Type B pancreatic cell (in vitro differentiated cells): ENCODE measurements at regions not wholly inside any gene's neighbourhood (a gene's known extent, or its start where the extent isn't known, plus 50 kb on each side); places are given as distances from the start of the nearest gene placed in this dataset.
"Not testable (repeated sequence)": the region's sequence is repeated elsewhere in the genome, so short reads cannot be mapped to it uniquely, and the experiment has no call there.

Experiments
- DNase-seq: peaks from one replicate; pipeline ENCODE4 v3.0.0; 2021; ENCODE audit warnings: mixed read lengths; ENCODE audit not compliant: unreplicated experiment; ENCODE audit errors: extremely low spot score
- H3K27ac Mint-ChIP-seq: 2 replicates; pipeline ENCODE4 v1.8.0; 2021; ENCODE audit warnings: mild to moderate bottlenecking, mixed read lengths
- H3K27me3 Mint-ChIP-seq: 2 replicates; pipeline ENCODE4 v1.8.0; 2021; ENCODE audit warnings: mixed read lengths
- H3K36me3 Mint-ChIP-seq: 2 replicates; pipeline ENCODE4 v1.8.0; 2021; ENCODE audit warnings: mixed read lengths
- H3K4me1 Mint-ChIP-seq: one replicate; pipeline ENCODE4 v1.8.0; 2021; ENCODE audit warnings: mixed read lengths; ENCODE audit not compliant: unreplicated experiment
- H3K4me3 Mint-ChIP-seq: 2 replicates; pipeline ENCODE4 v1.8.0; 2021; ENCODE audit warnings: mild to moderate bottlenecking, mixed read lengths
- H3K9me3 Mint-ChIP-seq: 2 replicates; pipeline ENCODE4 v1.8.0; 2021; ENCODE audit warnings: mixed read lengths
- TF ChIP-seq, protein P1 (sequence below): fragments of 200-600 bp; sonication (generic); conservative IDR thresholded peaks from 2 replicates; pipeline ENCODE4 v1.5.0; 2021; ENCODE audit warnings: antibody characterized with exemption, mild to moderate bottlenecking

DNA sequence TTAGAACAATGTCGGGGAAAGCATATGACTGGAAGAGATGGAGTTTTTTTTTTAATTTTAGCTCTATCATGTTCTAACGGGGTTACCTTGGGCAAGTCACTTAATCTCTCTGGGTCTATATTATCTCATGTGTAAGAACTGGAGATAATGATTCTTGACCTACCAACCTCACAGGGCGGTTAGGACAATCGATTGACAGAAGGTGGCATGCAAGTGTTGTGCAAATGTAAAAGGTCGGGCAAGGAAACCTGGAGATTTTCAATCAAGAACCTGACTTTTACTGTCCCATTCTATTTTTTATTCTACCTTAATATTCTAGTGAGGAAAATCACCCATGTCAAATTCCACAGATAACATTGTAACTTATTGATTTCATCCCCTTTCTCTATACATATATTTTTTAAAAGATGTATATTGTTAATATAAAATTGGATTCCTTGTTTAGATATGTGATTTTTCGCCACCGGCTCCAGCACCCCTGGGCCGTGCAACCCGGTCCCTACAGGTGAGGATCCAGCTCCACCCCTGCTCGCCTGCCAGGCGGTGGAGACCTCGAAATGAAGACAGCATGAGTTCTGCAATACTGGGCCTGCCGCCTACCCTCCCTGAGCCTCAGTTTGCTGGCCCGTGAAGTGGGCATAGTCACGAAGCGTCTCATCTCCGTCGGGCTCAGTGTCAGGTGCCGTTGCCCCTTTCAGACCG, 497.6 kb upstream of the PHF14 start:
- Mint-ChIP-seq H3K36me3 (no peaks in the 10 kb centered on the region), H3K27me3 (no peaks in the 10 kb centered on the region), H3K4me1 (no peaks in the 10 kb centered on the region), H3K4me3 (no peak overlapping the region), H3K9me3 (no peaks in the 10 kb centered on the region), H3K27ac (no peak overlapping the region)
- TF ChIP-seq, protein P1, sequence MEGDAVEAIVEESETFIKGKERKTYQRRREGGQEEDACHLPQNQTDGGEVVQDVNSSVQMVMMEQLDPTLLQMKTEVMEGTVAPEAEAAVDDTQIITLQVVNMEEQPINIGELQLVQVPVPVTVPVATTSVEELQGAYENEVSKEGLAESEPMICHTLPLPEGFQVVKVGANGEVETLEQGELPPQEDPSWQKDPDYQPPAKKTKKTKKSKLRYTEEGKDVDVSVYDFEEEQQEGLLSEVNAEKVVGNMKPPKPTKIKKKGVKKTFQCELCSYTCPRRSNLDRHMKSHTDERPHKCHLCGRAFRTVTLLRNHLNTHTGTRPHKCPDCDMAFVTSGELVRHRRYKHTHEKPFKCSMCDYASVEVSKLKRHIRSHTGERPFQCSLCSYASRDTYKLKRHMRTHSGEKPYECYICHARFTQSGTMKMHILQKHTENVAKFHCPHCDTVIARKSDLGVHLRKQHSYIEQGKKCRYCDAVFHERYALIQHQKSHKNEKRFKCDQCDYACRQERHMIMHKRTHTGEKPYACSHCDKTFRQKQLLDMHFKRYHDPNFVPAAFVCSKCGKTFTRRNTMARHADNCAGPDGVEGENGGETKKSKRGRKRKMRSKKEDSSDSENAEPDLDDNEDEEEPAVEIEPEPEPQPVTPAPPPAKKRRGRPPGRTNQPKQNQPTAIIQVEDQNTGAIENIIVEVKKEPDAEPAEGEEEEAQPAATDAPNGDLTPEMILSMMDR = no peak
- no peak for DNase-seq

DNA sequence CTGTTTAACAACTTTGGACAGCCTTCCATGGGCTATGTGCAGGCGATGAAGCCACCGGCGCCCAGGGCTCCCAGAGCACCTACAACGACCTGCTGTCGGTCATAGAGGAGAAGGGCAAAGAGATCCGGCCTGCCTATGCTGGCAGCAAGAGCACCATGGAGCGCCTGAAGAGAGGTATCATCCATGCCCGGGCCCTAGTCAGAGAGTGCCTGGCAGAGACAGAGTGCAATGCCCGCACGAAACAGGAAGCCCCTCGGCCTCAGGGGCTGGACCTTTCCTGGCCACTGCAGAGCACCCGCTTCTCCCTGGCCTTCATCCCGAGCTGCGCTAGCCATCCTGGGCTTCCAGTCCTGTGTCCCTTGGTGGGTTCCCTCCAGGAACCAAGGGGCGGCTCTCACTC, 497.0 kb upstream of the PHF14 start:
- Mint-ChIP-seq H3K4me1 (no peaks in the 10 kb centered on the region), H3K4me3 (no peak overlapping the region), H3K9me3 (no peaks in the 10 kb centered on the region), H3K36me3 (no peaks in the 10 kb centered on the region), H3K27me3 (no peaks in the 10 kb centered on the region), H3K27ac (no peak overlapping the region)
- TF ChIP-seq, protein P1 = no peak
- no peak for DNase-seq

DNA sequence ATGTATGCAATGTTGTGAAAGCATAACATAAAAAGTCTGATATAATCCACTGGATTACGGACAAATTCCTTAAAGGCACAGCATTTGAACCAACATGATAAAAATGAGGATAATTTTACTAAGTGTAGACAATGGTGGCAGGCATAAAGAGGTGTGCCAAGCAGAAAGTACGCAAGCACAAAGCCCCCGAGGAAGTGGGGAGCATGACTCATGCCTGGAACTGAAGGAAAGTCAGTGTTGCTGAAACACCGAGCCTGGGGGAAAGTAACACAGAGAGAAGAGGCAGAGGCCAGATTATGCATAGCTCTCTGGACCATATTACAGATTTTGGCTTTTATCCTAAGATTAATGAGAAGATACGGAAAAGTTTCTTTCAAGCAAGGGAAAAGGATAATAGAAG, 490.0 kb upstream of the PHF14 start:
- TF ChIP-seq, protein P1 = no peak
- H3K9me3 Mint-ChIP-seq = no peaks in the 10 kb centered on the region
- no peaks in the 10 kb centered on the region for H3K27me3 Mint-ChIP-seq
- no peak overlapping the region for H3K27ac Mint-ChIP-seq
- H3K4me1 Mint-ChIP-seq = no peaks in the 10 kb centered on the region
- H3K4me3 Mint-ChIP-seq = no peak overlapping the region
- H3K36me3 Mint-ChIP-seq = no peaks in the 10 kb centered on the region
- DNase-seq = no peak

DNA sequence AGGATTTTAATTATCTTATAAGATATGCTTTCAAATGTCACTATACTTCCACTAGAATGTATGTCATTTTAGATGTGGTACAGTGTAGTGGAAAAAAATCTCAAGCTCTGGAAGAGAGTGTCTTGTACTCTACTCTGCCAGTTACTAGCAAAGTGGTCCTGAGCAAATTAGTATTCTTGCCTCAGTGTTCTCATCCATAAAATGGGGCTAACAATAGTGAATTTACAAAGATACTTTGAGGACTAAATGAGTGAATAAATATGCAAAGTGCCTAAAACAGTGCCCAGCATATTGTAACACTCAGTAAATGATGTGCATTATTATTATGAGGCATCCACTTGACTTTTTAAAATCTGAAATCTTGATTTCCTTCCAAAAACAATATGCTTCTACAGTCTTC, 488.9 kb upstream of the PHF14 start:
- no peak for DNase-seq
- H3K4me3 Mint-ChIP-seq = no peak overlapping the region
- H3K27ac Mint-ChIP-seq = no peak overlapping the region
- TF ChIP-seq, protein P1 = no peak
- H3K36me3 Mint-ChIP-seq = no peaks in the 10 kb centered on the region
- H3K4me1 Mint-ChIP-seq = no peaks in the 10 kb centered on the region
- no peaks in the 10 kb centered on the region for H3K9me3 Mint-ChIP-seq
- no peaks in the 10 kb centered on the region for H3K27me3 Mint-ChIP-seq

DNA sequence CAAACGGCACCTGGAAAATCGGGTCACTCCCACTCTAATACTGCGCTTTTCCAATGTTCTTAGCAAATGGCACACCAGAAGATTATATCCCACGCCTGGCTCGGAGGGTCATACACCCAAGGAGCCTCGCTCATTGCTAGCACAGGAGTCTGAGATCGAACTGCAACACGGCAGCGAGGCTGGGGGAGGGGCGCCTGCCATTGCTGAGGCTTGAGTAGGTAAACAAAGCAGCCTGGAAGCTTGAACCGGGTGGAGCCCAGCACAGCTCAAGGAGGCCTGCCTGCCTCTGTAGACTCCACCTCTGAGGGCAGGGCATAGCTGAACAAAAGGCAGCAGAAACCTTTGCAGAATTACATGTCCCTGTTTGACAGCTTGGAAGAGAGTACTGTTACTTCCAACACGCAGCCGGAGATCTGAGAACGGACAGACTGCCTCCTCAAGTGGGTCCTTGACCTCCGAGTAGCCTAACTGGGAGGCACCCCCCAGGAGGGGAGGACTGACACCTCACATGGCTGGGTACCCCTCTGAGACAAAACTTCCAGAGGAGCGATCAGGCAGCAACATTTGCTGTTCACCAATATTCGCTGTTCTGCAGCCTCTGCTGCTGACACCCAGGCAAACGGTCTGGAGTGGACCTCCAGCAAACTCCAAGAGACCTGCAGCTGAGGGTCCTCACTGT, 472.3 kb upstream of the PHF14 start:
- H3K4me1 Mint-ChIP-seq, H3K27me3 Mint-ChIP-seq, DNase-seq, H3K27ac Mint-ChIP-seq, H3K36me3 Mint-ChIP-seq, H3K4me3 Mint-ChIP-seq: not testable (repeated sequence)
- H3K9me3 Mint-ChIP-seq = peaks cover 10% of the 10 kb centered on the region

DNA sequence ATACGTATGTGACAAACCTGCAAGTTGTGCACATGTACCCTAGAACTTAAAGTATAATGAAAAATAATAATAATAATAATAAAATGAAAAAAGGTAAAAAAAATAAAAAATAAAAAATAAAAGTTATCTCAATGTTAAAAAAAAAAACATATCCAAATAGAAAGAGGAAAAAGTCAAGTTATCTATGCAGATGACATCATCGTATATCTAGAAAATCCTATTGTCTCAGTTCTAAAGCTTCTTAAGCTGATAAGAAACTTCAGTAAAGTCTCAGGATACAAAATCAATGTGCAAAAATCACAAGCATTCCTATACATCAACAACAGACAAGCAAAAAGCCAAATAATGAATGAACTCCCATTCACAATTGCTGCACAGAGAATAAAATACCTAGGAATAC, 466.6 kb upstream of the PHF14 start:
- TF ChIP-seq, protein P1 = no peak
- Mint-ChIP-seq H3K36me3 (no peaks in the 10 kb centered on the region), H3K4me3 (no peak overlapping the region), H3K9me3 (no peaks in the 10 kb centered on the region), H3K4me1 (no peaks in the 10 kb centered on the region), H3K27me3 (no peaks in the 10 kb centered on the region), H3K27ac (no peak overlapping the region)
- DNase-seq = no peak
